ENCODE measurements at regions not wholly inside any gene's neighbourhood (a gene's known extent, or its start where the extent isn't known, plus 50 kb on each side); places are given as distances from the start of the nearest gene placed in this dataset.

- no peak for TF ChIP-seq CTCF (IDR thresholded peaks at IDR 0.05)
- no peak for TF ChIP-seq POLR2A (IDR thresholded peaks at IDR 0.05)
Measured at GRCh38 chr6:146878168-146878951, 279.6 kb downstream of the ADGB start.
